ENCODE measurements at regions not wholly inside any gene's neighbourhood (a gene's known extent, or its start where the extent isn't known, plus 50 kb on each side); places are given as distances from the start of the nearest gene placed in this dataset.

DNA sequence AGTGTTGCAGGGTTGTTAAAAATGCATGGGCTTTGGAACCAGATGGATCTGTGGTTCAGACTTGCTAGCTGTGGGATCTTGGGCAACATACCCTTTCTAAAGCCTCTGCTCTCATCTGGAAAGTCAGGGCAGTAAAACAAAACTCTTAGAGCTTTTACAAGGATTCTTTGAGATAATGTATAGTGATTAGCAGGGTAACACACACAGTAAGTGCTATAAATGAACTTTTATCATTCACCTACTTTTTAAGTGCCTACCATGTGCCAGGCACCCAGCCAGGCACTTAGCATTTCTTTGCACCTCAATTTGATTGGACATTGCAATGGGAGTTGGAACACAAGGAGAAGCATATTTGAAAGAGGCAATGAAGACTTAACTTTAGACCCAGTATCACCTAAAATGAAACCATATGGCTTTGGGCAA lies 208.6 kb upstream of the PAPPA start:
- Mint-ChIP-seq H3K27ac (no peak overlapping the region), H3K4me1 (no peaks in the 10 kb centered on the region), H3K4me3 (no peak overlapping the region), H3K27me3 (peaks cover 0 to 4% of the 10 kb centered on the region in 2 donors), H3K36me3 (no peaks in the 10 kb centered on the region), H3K9me3 (peaks cover 0 to 9% (median 0%) of the 10 kb centered on the region in 3 donors)
- Histone ChIP-seq H3K36me3 (ENCODE audit: control insufficient read depth in 2 of 2, extremely low read depth in 1 of 2, insufficient read depth in 1 of 2, low read length in 1 of 2) (no peaks in the 10 kb centered on the region), H3K9me3 (no peaks in the 10 kb centered on the region), H3K27me3 (replicated peaks in 1 of 2; ENCODE audit: control insufficient read depth in 2 of 2, extremely low read depth in 1 of 2, insufficient read depth in 2 of 2, low read length in 1 of 2) (no peaks in the 10 kb centered on the region), H3K4me3 (ENCODE audit: control insufficient read depth in 1 of 2, extremely low read depth in 1 of 2, low read length in 1 of 2) (no peak overlapping the region), H3K4me1 (ENCODE audit: control insufficient read depth in 1 of 2, extremely low read depth in 1 of 2, insufficient read depth in 2 of 2, low read length in 2 of 2) (no peaks in the 10 kb centered on the region), H3K27ac (ENCODE audit: low read length) (no peak overlapping the region)
- ATAC-seq (replicated peaks in 1 of 4) (no peak), DNase-seq (no peak)
- ChIA-PET CTCF (no interaction called here), POLR2A (no interaction called here)

DNA sequence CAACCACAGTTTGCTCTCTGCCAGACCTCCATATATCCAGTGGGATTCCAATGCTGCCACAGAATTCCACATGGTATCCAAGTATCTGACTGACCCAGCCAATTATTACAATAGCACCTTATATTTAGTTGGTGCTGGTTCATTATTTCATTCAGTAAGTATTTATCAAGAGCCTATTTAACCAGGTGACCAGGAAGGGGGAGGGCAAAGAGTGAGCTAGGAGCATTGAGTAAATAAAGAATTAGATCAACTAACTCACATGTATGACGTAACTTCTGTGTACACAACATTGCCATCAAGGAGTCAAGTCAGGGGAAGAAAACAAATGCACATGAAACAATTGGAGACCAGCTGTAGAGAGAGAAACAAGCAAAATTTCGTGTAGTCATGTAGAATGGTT lies 207.1 kb upstream of the PAPPA start:
- DNase-seq (no peak), ATAC-seq (replicated peaks in 1 of 4) (no peak)
- H3K4me1 Mint-ChIP-seq: no peaks in the 10 kb centered on the region
- no peak overlapping the region for H3K27ac Mint-ChIP-seq
- H3K36me3 ChIP-seq (ENCODE audit: control insufficient read depth in 2 of 2, extremely low read depth in 1 of 2, insufficient read depth in 1 of 2, low read length in 1 of 2): no peaks in the 10 kb centered on the region
- CTCF ChIA-PET: no interaction called here
- H3K27me3 Mint-ChIP-seq: peaks cover 0 to 4% of the 10 kb centered on the region in 2 donors
- H3K27ac ChIP-seq (ENCODE audit: low read length): no peak overlapping the region
- POLR2A ChIA-PET: no interaction called here
- no peak overlapping the region for H3K4me3 Mint-ChIP-seq
- no peak overlapping the region for H3K4me3 ChIP-seq (ENCODE audit: control insufficient read depth in 1 of 2, extremely low read depth in 1 of 2, low read length in 1 of 2)
- WGBS (ENCODE audit: insufficient coverage): 14% methylated on average over 1 of the region's 2 CpGs
- peaks cover 0 to 13% (median 0%) of the 10 kb centered on the region in 3 donors for H3K9me3 Mint-ChIP-seq
- no peaks in the 10 kb centered on the region for H3K36me3 Mint-ChIP-seq
- H3K27me3 ChIP-seq (replicated peaks in 1 of 2; ENCODE audit: control insufficient read depth in 2 of 2, extremely low read depth in 1 of 2, insufficient read depth in 2 of 2, low read length in 1 of 2): no peaks in the 10 kb centered on the region
- no peaks in the 10 kb centered on the region for H3K9me3 ChIP-seq
- H3K4me1 ChIP-seq (ENCODE audit: control insufficient read depth in 1 of 2, extremely low read depth in 1 of 2, insufficient read depth in 2 of 2, low read length in 2 of 2): no peaks in the 10 kb centered on the region

DNA sequence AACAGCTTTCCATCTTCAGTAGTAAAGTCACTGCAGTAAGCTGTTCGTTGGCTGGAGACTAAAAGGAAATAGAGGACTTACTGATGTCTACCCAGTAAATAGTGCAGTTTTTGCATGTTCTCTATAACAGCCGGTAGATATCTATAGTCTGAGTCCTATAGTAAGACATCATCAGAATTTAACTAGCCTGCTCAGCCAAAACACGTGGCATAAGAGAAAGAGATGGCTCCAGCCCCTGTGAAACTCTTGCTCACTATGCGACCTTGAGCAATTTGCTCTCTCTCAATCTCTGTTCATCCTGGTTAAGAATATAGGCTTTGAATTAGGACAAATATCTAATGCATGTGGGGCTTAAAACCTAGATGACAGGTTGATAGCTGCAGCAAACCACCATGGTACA lies 201.6 kb upstream of the PAPPA start:
- ChIA-PET CTCF (no interaction called here), POLR2A (no interaction called here)
- WGBS (ENCODE audit: insufficient coverage): 59% methylated on average over 2 of the region's 4 CpGs
- H3K27me3 ChIP-seq (replicated peaks in 1 of 2; ENCODE audit: control insufficient read depth in 2 of 2, extremely low read depth in 1 of 2, insufficient read depth in 2 of 2, low read length in 1 of 2): no peaks in the 10 kb centered on the region
- no peaks in the 10 kb centered on the region for H3K4me1 ChIP-seq (ENCODE audit: control insufficient read depth in 1 of 2, extremely low read depth in 1 of 2, insufficient read depth in 2 of 2, low read length in 2 of 2)
- Mint-ChIP-seq H3K27ac (no peak overlapping the region), H3K36me3 (no peaks in the 10 kb centered on the region), H3K4me1 (no peaks in the 10 kb centered on the region), H3K4me3 (no peak overlapping the region), H3K9me3 (peaks cover 0 to 7% (median 0%) of the 10 kb centered on the region in 3 donors), H3K27me3 (no peaks in the 10 kb centered on the region)
- no peak overlapping the region for H3K27ac ChIP-seq (ENCODE audit: low read length)
- no peak overlapping the region for H3K4me3 ChIP-seq (ENCODE audit: control insufficient read depth in 1 of 2, extremely low read depth in 1 of 2, low read length in 1 of 2)
- DNase-seq (no peak), ATAC-seq (replicated peaks in 1 of 4) (no peak)
- H3K9me3 ChIP-seq: no peaks in the 10 kb centered on the region
- no peaks in the 10 kb centered on the region for H3K36me3 ChIP-seq (ENCODE audit: control insufficient read depth in 2 of 2, extremely low read depth in 1 of 2, insufficient read depth in 1 of 2, low read length in 1 of 2)

DNA sequence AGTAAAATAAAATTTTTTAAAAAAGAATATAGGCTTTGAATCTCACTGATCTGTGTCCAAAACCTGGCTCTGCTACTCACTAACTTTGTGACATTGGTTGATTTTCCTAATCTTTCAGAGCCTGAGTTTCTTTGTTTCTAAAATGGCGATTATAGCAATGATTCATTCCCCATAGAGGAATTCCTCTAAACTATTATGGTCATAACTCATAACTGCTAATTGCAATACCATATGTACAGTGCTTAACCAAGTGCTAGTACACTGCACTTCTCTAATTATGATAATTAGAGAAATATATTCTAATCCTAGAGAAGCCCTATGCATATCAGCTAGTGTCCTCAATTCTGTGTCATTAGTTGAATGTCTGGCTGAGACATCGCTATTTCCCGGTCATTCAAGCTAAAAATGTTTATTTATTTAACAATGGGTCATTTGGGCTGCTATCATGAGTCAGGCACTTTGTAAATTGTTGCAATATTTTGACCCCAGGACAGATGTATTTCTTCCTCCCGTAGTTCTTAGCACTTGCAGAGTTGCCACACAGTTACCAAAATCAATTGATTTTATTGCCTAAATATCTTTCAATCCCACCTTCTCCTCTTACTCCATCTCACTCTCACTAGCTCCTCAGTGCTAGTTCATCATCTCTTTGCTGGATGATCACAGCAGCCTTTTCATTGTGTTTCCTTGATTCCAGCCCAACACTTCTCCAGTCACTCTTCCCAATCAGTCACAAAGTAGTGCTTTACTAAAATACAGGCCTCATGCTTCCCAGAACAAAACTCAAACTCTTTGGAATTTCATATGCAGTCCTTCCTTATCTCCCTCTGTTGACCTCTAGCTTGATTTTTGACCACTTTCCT lies 200.9 kb upstream of the PAPPA start:
- no peaks in the 10 kb centered on the region for H3K9me3 ChIP-seq
- H3K27me3 ChIP-seq (replicated peaks in 1 of 2; ENCODE audit: control insufficient read depth in 2 of 2, extremely low read depth in 1 of 2, insufficient read depth in 2 of 2, low read length in 1 of 2): no peaks in the 10 kb centered on the region
- no peak overlapping the region for H3K4me3 ChIP-seq (ENCODE audit: control insufficient read depth in 1 of 2, extremely low read depth in 1 of 2, low read length in 1 of 2)
- H3K36me3 Mint-ChIP-seq: no peaks in the 10 kb centered on the region
- H3K27ac ChIP-seq (ENCODE audit: low read length): no peak overlapping the region
- DNase-seq (no peak), ATAC-seq (replicated peaks in 1 of 4) (no peak)
- H3K27me3 Mint-ChIP-seq: no peaks in the 10 kb centered on the region
- no peaks in the 10 kb centered on the region for H3K36me3 ChIP-seq (ENCODE audit: control insufficient read depth in 2 of 2, extremely low read depth in 1 of 2, insufficient read depth in 1 of 2, low read length in 1 of 2)
- no peak overlapping the region for H3K4me3 Mint-ChIP-seq
- no peak overlapping the region for H3K27ac Mint-ChIP-seq
- CTCF ChIA-PET: no interaction called here
- POLR2A ChIA-PET: no interaction called here
- WGBS (ENCODE audit: insufficient coverage): 70% methylated on average over 3 of the region's 4 CpGs
- H3K4me1 Mint-ChIP-seq: no peaks in the 10 kb centered on the region
- peaks cover 0 to 7% (median 0%) of the 10 kb centered on the region in 3 donors for H3K9me3 Mint-ChIP-seq
- no peaks in the 10 kb centered on the region for H3K4me1 ChIP-seq (ENCODE audit: control insufficient read depth in 1 of 2, extremely low read depth in 1 of 2, insufficient read depth in 2 of 2, low read length in 2 of 2)

DNA sequence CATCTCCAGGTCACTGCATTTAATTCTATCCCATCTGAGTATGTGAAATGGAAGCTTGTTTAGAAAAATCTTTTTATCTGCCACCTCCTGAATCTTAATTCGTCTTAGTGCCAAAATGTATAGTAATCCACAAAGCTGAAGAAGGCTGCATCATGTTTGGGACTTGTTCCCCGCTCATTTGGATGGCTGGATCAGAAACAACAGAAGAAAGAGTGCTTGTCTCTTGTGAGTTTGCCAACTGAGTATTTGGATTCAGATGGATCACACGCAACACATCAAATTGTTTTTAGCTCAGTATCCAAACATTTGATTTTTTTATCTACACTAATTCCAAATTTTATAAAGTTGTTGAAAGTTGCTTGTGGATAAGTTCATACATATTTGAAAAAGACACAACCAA lies 197.2 kb upstream of the PAPPA start:
- Histone ChIP-seq H3K4me3 (ENCODE audit: control insufficient read depth in 1 of 2, extremely low read depth in 1 of 2, low read length in 1 of 2) (no peak overlapping the region), H3K4me1 (ENCODE audit: control insufficient read depth in 1 of 2, extremely low read depth in 1 of 2, insufficient read depth in 2 of 2, low read length in 2 of 2) (no peaks in the 10 kb centered on the region), H3K36me3 (ENCODE audit: control insufficient read depth in 2 of 2, extremely low read depth in 1 of 2, insufficient read depth in 1 of 2, low read length in 1 of 2) (no peaks in the 10 kb centered on the region), H3K27ac (ENCODE audit: low read length) (no peak overlapping the region), H3K9me3 (no peaks in the 10 kb centered on the region), H3K27me3 (replicated peaks in 1 of 2; ENCODE audit: control insufficient read depth in 2 of 2, extremely low read depth in 1 of 2, insufficient read depth in 2 of 2, low read length in 1 of 2) (no peaks in the 10 kb centered on the region)
- Mint-ChIP-seq H3K4me3 (no peak overlapping the region), H3K9me3 (peaks cover 2 to 3% (median 2%) of the 10 kb centered on the region in 3 donors), H3K27ac (no peak overlapping the region), H3K36me3 (no peaks in the 10 kb centered on the region), H3K27me3 (no peaks in the 10 kb centered on the region), H3K4me1 (no peaks in the 10 kb centered on the region)
- POLR2A ChIA-PET: no interaction called here
- WGBS (ENCODE audit: insufficient coverage): no CpG with 5 or more reads among the region's 3 CpGs
- DNase-seq: no peak
- CTCF ChIA-PET: interaction anchor here in 1 of 2 donors (0.6 kb wide), 1 partner anchor 220 kb away, joined by 3 read pairs; no protein-coding TSS in a partner anchor
- no peak for ATAC-seq (replicated peaks in 1 of 4)

DNA sequence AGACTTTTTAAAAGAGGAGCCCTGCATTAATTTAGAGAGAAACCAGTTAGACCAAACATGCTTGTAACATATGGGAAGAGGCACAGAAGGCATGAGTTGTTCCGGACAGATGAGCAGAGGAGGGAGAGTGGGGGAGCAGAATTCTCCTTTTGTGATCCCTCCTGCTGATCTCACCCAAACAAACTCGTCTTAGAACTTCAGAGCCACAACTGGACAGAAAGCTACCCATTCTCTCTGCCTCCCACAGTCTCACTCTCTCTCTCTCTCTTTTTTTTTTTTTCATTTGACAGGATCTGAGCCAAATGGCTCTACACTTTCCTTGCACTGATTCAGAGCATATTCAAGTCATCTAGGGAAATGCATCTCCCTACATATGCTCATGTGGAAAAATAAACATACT lies 196.0 kb upstream of the PAPPA start:
- WGBS (ENCODE audit: insufficient coverage): 50% methylated on average over 1 of the region's 2 CpGs
- CTCF ChIA-PET: no interaction called here
- Histone ChIP-seq H3K9me3 (no peaks in the 10 kb centered on the region), H3K4me1 (ENCODE audit: control insufficient read depth in 1 of 2, extremely low read depth in 1 of 2, insufficient read depth in 2 of 2, low read length in 2 of 2) (no peaks in the 10 kb centered on the region), H3K27ac (ENCODE audit: low read length) (no peak overlapping the region), H3K4me3 (ENCODE audit: control insufficient read depth in 1 of 2, extremely low read depth in 1 of 2, low read length in 1 of 2) (no peak overlapping the region), H3K27me3 (replicated peaks in 1 of 2; ENCODE audit: control insufficient read depth in 2 of 2, extremely low read depth in 1 of 2, insufficient read depth in 2 of 2, low read length in 1 of 2) (no peaks in the 10 kb centered on the region), H3K36me3 (ENCODE audit: control insufficient read depth in 2 of 2, extremely low read depth in 1 of 2, insufficient read depth in 1 of 2, low read length in 1 of 2) (no peaks in the 10 kb centered on the region)
- POLR2A ChIA-PET: no interaction called here
- Mint-ChIP-seq H3K36me3 (no peaks in the 10 kb centered on the region), H3K4me1 (no peaks in the 10 kb centered on the region), H3K4me3 (no peak overlapping the region), H3K9me3 (peaks cover 3 to 4% (median 4%) of the 10 kb centered on the region in 3 donors), H3K27me3 (no peaks in the 10 kb centered on the region), H3K27ac (no peak overlapping the region)
- no peak for DNase-seq
- no peak for ATAC-seq (replicated peaks in 1 of 4)

All from T-cell (primary cell).